Muscle of arm (tissue), 1 donor: ENCODE measurements at regions not wholly inside any gene's neighbourhood (a gene's known extent, or its start where the extent isn't known, plus 50 kb on each side); places are given as distances from the start of the nearest gene placed in this dataset.
"Not testable (repeated sequence)": the region's sequence is repeated elsewhere in the genome, so short reads cannot be mapped to it uniquely, and the experiment has no call there.

Experiments
- DNase-seq: peaks from one replicate; pipeline ENCODE4 v3.0.0-alpha.2; 2013

DNA sequence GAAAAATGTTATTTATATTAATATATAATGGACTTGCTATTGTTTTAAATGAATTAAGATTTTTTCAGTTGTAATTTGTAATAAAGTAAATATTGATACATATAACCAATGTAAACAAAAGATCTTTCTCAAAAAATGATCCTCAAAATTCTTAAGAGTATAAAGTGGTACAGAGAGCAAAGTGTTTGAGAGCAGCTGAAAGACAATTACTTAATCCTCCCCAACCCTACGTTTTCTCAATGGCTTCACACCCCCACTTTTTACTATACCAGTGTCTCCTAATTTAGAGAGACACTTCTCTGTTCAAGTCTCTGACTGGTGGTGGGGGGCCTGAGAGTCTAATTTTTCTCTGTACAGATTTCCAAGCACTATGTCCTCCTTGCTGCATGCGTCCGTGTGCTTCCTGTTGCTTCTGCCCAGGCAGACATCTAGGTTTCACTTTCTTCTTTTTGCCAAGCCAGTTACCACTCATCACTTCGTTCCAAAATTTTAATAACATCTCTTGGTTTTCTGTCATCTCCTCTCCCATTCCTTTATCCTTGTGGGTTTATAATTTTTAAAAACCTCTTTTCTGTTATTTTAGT is 276.3 kb upstream of the DNAJC19 start:
- no peak for DNase-seq

- DNase-seq, result no peak
Observed at GRCh38 chr3:181264486-181264885, 274.9 kb upstream of the DNAJC19 start.

- no peak for DNase-seq
Observed at GRCh38 chr3:181253796-181254195, 264.3 kb upstream of the DNAJC19 start.

DNA sequence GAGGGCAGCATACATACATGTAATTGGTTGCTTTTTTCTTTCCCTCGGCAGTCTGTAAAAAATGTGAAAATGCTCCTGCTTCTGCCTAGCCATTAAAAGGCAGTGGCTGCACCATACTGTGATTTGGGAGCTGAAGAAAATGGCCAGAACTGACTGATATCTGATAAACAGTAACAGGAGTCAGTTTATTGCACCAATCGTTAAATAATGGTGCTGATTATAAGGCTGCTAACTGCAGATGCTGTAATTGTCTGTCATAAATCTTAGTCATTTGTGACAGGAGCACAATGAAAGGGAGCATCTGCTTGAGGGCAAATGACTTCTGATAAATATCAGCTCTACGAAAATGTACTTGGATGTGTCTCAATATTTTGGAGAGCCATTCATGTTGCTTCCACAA is 263.1 kb upstream of the DNAJC19 start:
- DNase-seq, result no peak

DNA sequence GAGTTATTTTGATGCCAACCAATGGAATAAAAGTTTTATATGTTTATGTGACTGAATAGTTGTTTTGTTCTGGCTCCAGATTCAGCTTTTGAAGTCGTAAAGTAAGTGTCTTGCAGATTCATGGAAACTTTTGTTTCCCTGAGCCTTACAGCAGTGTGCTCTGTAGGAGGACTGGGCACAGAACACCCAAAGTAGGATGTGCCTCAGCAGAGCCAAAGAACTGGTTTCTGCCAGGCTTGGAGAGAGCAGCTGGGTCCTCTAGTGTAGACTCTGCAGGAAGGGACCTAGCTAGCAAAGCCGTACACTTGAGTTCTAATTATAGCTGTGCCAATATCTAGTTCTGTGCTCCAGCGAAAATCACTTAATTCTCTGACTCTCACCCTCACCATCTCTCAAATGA is 261.2 kb upstream of the DNAJC19 start:
- no peak for DNase-seq

GRCh38 chr3:181239441-181239840 is 249.9 kb upstream of the DNAJC19 start:
- no peak for DNase-seq

DNA sequence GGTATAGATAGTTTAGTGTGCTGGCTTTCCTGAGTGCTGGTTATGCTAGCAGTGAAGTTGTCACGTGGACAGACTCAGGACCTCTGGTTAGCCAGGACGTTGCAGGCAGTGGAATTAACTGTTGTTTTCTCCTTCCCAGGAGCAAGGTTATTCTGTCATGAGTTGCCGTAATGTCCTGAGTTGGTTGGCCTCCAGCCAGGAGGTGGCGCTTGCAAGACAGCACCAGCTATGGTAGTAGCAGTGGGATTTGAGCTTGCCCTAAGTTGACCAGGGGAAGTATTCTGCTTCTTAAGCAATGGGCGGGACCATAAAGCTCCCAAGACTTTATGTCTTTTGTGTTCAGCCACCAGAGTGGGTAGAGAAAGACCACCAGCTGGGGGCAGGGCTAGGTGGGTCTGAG is 240.7 kb upstream of the DNAJC19 start:
- DNase-seq, result no peak

DNA sequence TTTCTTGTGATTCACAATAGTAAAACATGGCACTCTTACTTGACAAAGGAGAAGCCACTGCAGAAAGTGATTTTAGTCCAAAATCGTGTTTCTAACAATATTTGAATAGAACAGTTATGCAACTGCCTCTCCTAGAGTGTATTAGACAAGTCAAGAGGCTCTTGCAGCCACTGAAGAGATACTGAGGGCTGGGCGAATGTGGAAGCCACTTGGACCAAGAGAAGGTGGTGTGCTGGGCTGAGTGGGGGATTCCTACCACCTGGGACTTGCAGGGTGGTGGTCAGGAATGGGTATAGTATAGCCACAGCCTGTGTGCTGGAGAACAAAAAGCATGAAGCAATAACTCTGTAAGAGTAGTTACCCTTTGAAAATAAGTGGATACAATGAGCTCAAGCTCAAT is 223.8 kb upstream of the DNAJC19 start:
- no peak for DNase-seq

GRCh38 chr3:181212271-181212670 is 222.7 kb upstream of the DNAJC19 start:
- no peak for DNase-seq

GRCh38 chr3:181210275-181210674 is 220.7 kb upstream of the DNAJC19 start:
- DNase-seq, result peak; percentile 2

GRCh38 chr3:181189556-181189955 is 200.0 kb upstream of the DNAJC19 start:
- no peak for DNase-seq

GRCh38 chr3:181183764-181184163 is 194.2 kb upstream of the DNAJC19 start:
- DNase-seq, result no peak

GRCh38 chr3:181183057-181183456 is 193.5 kb upstream of the DNAJC19 start:
- DNase-seq, result not testable (repeated sequence)

DNA sequence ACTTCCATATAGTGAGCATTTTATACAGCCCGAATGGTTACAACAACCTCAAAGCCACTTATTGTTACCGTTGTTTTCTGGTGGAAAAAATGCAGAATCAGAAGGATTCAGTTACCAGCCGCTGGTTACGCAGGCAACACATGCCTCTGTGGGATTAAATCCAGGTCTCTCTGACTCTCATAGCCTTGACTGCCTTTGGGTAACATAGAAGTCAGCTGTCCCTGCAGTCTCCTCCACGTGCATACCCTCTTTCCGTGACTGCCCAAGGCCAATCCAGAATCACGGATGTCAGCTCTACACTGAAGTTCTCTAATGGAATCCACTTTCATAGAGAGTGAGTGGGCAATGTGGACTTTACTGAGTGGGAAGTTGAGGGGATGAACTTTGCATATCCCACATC is 189.5 kb upstream of the DNAJC19 start:
- DNase-seq, result no peak

DNA sequence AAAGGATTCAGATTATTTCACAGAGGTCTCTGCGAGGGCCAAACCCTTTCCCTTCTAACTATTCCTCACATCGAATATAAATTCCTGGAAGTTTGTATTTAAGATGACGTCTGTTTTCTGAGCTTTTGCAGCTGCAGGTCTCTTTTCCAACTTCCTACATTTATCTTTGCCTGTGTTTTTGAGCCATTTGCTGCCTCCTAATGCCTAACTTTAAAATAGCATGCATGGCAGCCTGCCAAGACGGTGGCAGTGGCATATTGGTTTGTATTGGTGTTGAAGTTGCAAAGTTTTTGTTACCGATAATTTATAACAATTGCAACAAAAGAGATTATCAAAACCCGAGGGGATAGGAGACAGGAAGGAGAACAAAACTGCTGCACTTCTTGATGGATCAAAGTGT is 187.1 kb upstream of the DNAJC19 start:
- peak; percentile 20 for DNase-seq

DNA sequence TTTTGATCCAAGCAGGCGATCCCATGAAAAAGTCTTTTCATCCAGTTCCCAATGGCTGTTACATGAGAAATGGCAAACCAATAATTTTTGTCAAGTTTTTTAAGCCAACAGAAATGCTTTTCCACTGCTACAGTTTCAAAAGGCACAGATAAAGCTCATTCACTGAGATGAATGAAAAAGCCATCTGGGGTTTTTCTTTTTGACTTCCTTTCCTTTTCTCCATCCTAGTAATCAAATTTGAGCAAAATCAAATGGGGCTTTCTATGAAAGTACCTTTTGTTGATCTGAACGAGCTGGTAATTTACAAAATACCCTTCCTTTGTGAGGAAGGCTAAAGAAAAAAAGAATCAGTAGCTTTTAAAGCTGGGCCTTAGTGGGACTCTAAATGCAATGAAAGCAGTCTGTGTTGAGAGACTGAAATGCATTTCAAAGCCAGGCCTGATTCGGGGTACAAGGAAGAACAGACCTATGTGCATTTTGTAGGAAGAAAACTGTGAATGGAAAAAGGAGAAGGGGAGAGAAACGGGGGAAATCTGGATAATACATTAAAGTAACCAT is 185.2 kb upstream of the DNAJC19 start:
- DNase-seq, result no peak

GRCh38 chr3:181174022-181174421 is 184.5 kb upstream of the DNAJC19 start:
- no peak for DNase-seq

- no peak for DNase-seq
Observed at GRCh38 chr3:181173227-181173626, 183.7 kb upstream of the DNAJC19 start.

- DNase-seq, result no peak
Observed at GRCh38 chr3:181134873-181135272, 145.3 kb upstream of the DNAJC19 start.

DNA sequence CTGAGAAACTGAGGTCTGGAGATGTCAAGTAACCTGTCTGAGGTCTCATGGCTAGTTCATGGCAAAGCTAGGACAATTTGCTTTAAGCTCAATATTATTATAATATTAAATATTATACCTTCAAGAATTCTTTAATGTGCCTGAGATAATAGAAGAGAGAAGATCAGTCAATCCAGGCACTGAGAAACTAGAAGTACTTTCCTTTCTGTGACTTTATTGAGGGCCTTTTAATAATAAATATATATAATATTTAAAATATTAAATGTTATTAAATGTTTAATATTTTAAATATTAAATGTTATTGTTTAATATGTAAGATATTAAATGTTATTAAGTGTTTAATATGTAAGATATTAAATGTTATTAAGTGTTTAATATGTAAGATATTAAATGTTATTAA is 144.3 kb upstream of the DNAJC19 start:
- no peak for DNase-seq

GRCh38 chr3:181105646-181106045 is 116.1 kb upstream of the DNAJC19 start:
- DNase-seq, result no peak

GRCh38 chr3:181103605-181104004 is 114.1 kb upstream of the DNAJC19 start:
- no peak for DNase-seq

DNA sequence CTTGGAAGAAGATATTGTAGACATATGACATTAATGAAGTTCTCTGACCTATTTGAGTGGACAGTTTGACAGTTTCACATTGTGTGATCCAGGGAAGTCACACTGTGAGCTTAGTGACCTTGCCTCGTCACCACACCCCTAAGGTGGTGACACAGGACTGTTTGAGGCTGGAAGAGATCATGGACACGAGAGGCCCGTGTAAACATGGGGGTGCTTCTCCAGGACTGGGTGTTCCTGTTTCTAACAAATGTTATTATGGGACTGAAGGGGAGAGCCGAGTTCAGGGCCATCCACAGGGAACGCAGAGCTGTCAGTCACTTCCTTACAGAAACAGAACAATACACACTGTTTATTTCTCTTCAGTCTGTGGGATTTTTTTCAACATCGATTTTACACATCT is 96.5 kb upstream of the DNAJC19 start:
- no peak for DNase-seq

GRCh38 chr3:181081930-181082329 is 92.4 kb upstream of the DNAJC19 start:
- DNase-seq, result no peak
